ENCODE measurements at regions not wholly inside any gene's neighbourhood (a gene's known extent, or its start where the extent isn't known, plus 50 kb on each side); places are given as distances from the start of the nearest gene placed in this dataset.

GRCh38 chr10:2392145-2392812 is 655.0 kb upstream of the ADARB2 start:
- Histone ChIP-seq H3K27ac (ENCODE audit: low read length in 2 of 2) (no peak overlapping the region), H3K79me2 (ENCODE audit: control insufficient read depth, insufficient read depth, low read length) (no peaks in the 10 kb centered on the region), H2AFZ (ENCODE audit: insufficient read depth, low read depth, low read length, poor library complexity, severe bottlenecking) (no peak overlapping the region), H3K9ac (ENCODE audit: low read length) (no peak overlapping the region), H3K4me3 (ENCODE audit: control extremely low read depth in 1 of 5, extremely low read depth in 1 of 5, insufficient read depth in 1 of 5, low read depth in 2 of 5, low read length in 4 of 5) (no peak overlapping the region), H3K9me3 (ENCODE audit: control extremely low read depth in 1 of 3, control insufficient read depth in 2 of 3, insufficient read depth in 1 of 3, low read length in 2 of 3) (no peaks in the 10 kb centered on the region), H4K20me1 (ENCODE audit: control insufficient read depth, insufficient read depth, low read length, poor library complexity, severe bottlenecking) (no peaks in the 10 kb centered on the region), H3K36me3 (replicated peaks in 1 of 2; ENCODE audit: control extremely low read depth in 1 of 2, control insufficient read depth in 1 of 2, extremely low read depth in 1 of 2, insufficient read depth in 2 of 2, low read length in 1 of 2) (no peaks in the 10 kb centered on the region), H3K4me2 (replicated peaks; ENCODE audit: low read depth, low read length, poor library complexity, severe bottlenecking) (no peak overlapping the region), H3K27me3 (replicated peaks in 1 of 4; ENCODE audit: control extremely low read depth in 1 of 4, control insufficient read depth in 3 of 4, insufficient read depth in 4 of 4, low read length in 3 of 4) (no peaks in the 10 kb centered on the region), H3K4me1 (ENCODE audit: control insufficient read depth in 2 of 2, insufficient read depth in 2 of 2, low read length in 2 of 2) (no peaks in the 10 kb centered on the region)
- WGBS (ENCODE audit: insufficient coverage) = 75% methylated on average over 5 of the region's 6 CpGs
- TF ChIP-seq CTCF (IDR thresholded peaks at IDR 0.05) (no peak), EZH2 (IDR thresholded peaks at IDR 0.05; ENCODE audit: borderline replicate concordance, insufficient read depth, low read depth, low read length, poor library complexity, severe bottlenecking) (no peak)
- CTCF ChIA-PET = no interaction called here
- POLR2A ChIA-PET = no interaction called here
- DNase-seq (no peak), ATAC-seq (ENCODE audit: low read depth) (no peak)
- H3K4me1 Mint-ChIP-seq = no peaks in the 10 kb centered on the region
- intact Hi-C loops (cut with micrococcal nuclease) = no loop called here
- H3K27me3 Mint-ChIP-seq = no peaks in the 10 kb centered on the region
- no peak overlapping the region for H3K4me3 Mint-ChIP-seq
- H3K27ac Mint-ChIP-seq = no peak overlapping the region
- no peaks in the 10 kb centered on the region for H3K9me3 Mint-ChIP-seq (ENCODE audit: insufficient read depth)

- no peak for ATAC-seq (ENCODE audit: low read depth)
- no peak overlapping the region for H3K27ac Mint-ChIP-seq
- 20% methylated on average over 1 of the region's 3 CpGs for WGBS (ENCODE audit: insufficient coverage)
- H3K4me1 Mint-ChIP-seq = no peaks in the 10 kb centered on the region
- Histone ChIP-seq H3K27me3 (replicated peaks in 1 of 4; ENCODE audit: control extremely low read depth in 1 of 4, control insufficient read depth in 3 of 4, insufficient read depth in 4 of 4, low read length in 3 of 4) (no peaks in the 10 kb centered on the region), H4K20me1 (ENCODE audit: control insufficient read depth, insufficient read depth, low read length, poor library complexity, severe bottlenecking) (no peaks in the 10 kb centered on the region), H3K27ac (ENCODE audit: low read length in 2 of 2) (no peak overlapping the region), H2AFZ (ENCODE audit: insufficient read depth, low read depth, low read length, poor library complexity, severe bottlenecking) (no peak overlapping the region), H3K79me2 (ENCODE audit: control insufficient read depth, insufficient read depth, low read length) (no peaks in the 10 kb centered on the region), H3K4me3 (ENCODE audit: control extremely low read depth in 1 of 5, extremely low read depth in 1 of 5, insufficient read depth in 1 of 5, low read depth in 2 of 5, low read length in 4 of 5) (no peak overlapping the region), H3K4me2 (replicated peaks; ENCODE audit: low read depth, low read length, poor library complexity, severe bottlenecking) (no peak overlapping the region), H3K4me1 (ENCODE audit: control insufficient read depth in 2 of 2, insufficient read depth in 2 of 2, low read length in 2 of 2) (no peaks in the 10 kb centered on the region), H3K36me3 (replicated peaks in 1 of 2; ENCODE audit: control extremely low read depth in 1 of 2, control insufficient read depth in 1 of 2, extremely low read depth in 1 of 2, insufficient read depth in 2 of 2, low read length in 1 of 2) (no peaks in the 10 kb centered on the region), H3K9ac (ENCODE audit: low read length) (no peak overlapping the region), H3K9me3 (ENCODE audit: control extremely low read depth in 1 of 3, control insufficient read depth in 2 of 3, insufficient read depth in 1 of 3, low read length in 2 of 3) (peaks cover 0 to 7% (median 0%) of the 10 kb centered on the region in 3 donors)
- TF ChIP-seq CTCF (IDR thresholded peaks at IDR 0.05) = no peak
- TF ChIP-seq EZH2 (IDR thresholded peaks at IDR 0.05; ENCODE audit: borderline replicate concordance, insufficient read depth, low read depth, low read length, poor library complexity, severe bottlenecking) = no peak
- ChIA-PET POLR2A (no interaction called here), CTCF (no interaction called here)
- peaks cover 4% of the 10 kb centered on the region for H3K9me3 Mint-ChIP-seq (ENCODE audit: insufficient read depth)
- H3K27me3 Mint-ChIP-seq = no peaks in the 10 kb centered on the region
- DNase-seq = no peak
- no peak overlapping the region for H3K4me3 Mint-ChIP-seq
- intact Hi-C loops (cut with micrococcal nuclease) = no loop called here
These were observed 650.3 kb upstream of the ADARB2 start for GRCh38 chr10:2387672-2388071.

Data from B cell (primary cell).